GM12878 (cell line): ENCODE measurements at regions not wholly inside any gene's neighbourhood (a gene's known extent, or its start where the extent isn't known, plus 50 kb on each side); places are given as distances from the start of the nearest gene placed in this dataset.

ENCODE experiments used
- ATAC-seq: fragments of 200-7000 bp; cut with Tn5 transposase; 3 replicates; pipeline ENCODE4 v1.9.1; 2020; ENCODE audit warnings: mild to moderate bottlenecking, moderate library complexity
- BruUV-seq: library from RNA; stranded (reverse); fragments of 400-500 nt; replicated peaks from 2 replicates; lab custom pipeline; 2021; lab: Mats Ljungman, UMichigan
- CTCF ChIA-PET: fragments of 300-600 bp; sonication (Branson Sonifier 250); formaldehyde crosslinking; extraction: SDS; loops from one replicate; lab custom pipeline; 2021; ENCODE audit warnings: inconsistent platforms; lab: Yijun Ruan, JAX
- POLR2A ChIA-PET: fragments of 350-600 bp; formaldehyde crosslinking; extraction: SDS; loops from one replicate; lab custom pipeline; 2021; ENCODE audit warnings: inconsistent platforms; lab: Charles Lee
- RAD21 ChIA-PET: fragments of 300-600 bp; sonication (Branson Sonifier 250); formaldehyde crosslinking; loops from one replicate; lab custom pipeline; 2023; ENCODE audit warnings: antibody characterized with exemption; ENCODE audit not compliant: unreplicated experiment; lab: Charles Lee
- SMC1A ChIA-PET: fragments of 300-600 bp; sonication (Branson Sonifier 250); formaldehyde crosslinking; loops from one replicate; lab custom pipeline; 2023; ENCODE audit not compliant: unreplicated experiment, uncharacterized antibody; lab: Charles Lee
- DNase-seq: peaks from one replicate; pipeline ENCODE4 v3.0.0-alpha.2; 2011; ENCODE audit warnings: low read depth, low spot score
- FAIRE-seq: peaks from 3 replicates; lab custom pipeline; 2011; peaks lifted over from hg19 to GRCh38; lab: Jason Lieb, UNC
- H2AFZ ChIP-seq: 2 replicates; pipeline ENCODE4 v1.6.0; 2011; ENCODE audit warnings: low read depth, low read length, control low read depth; ENCODE audit not compliant: control insufficient read depth
- H3K27ac ChIP-seq: 2 replicates; pipeline ENCODE4 v1.5.1; 2011; ENCODE audit warnings: control low read depth; ENCODE audit not compliant: control insufficient read depth, insufficient read depth
- H3K27me3 ChIP-seq, 2 experiments: replicated peaks in 1 of 2; 2 replicates each; pipeline versions ENCODE4 v1.6.0 to v1.6.1; 2011; ENCODE audit warnings: low read length in 1 of 2; ENCODE audit not compliant: control insufficient read depth in 2 of 2, insufficient read depth in 2 of 2
- H3K36me3 ChIP-seq, 2 experiments: 2 replicates each; pipeline ENCODE4 v1.5.1; 2011; ENCODE audit warnings: low read length in 1 of 2; ENCODE audit not compliant: control insufficient read depth in 2 of 2, insufficient read depth in 2 of 2
- H3K4me1 ChIP-seq: 2 replicates; pipeline ENCODE4 v1.6.1; 2011; ENCODE audit warnings: mild to moderate bottlenecking, low read length, moderate library complexity, mixed read lengths; ENCODE audit not compliant: control insufficient read depth, insufficient read depth
- H3K4me2 ChIP-seq: 2 replicates; pipeline ENCODE4 v1.6.0; 2011; ENCODE audit warnings: control low read depth; ENCODE audit not compliant: control insufficient read depth, insufficient read depth
- H3K4me3 ChIP-seq: fragments of 200-600 bp; sonication (generic); 2 replicates; pipeline ENCODE4 v1.5.1; 2016
- H3K79me2 ChIP-seq: 2 replicates; pipeline ENCODE4 v1.6.0; 2011; ENCODE audit warnings: low read length; ENCODE audit not compliant: control insufficient read depth, insufficient read depth
- H3K9ac ChIP-seq: 2 replicates; pipeline ENCODE4 v1.8.0; 2011; ENCODE audit warnings: low read length, control low read depth, mixed read lengths; ENCODE audit not compliant: control insufficient read depth, insufficient read depth
- H3K9me3 ChIP-seq: replicated peaks from 3 replicates; pipeline ENCODE4 v1.5.1; 2011; ENCODE audit warnings: mild to moderate bottlenecking, low read length; ENCODE audit not compliant: control insufficient read depth, insufficient read depth
- H4K20me1 ChIP-seq: 2 replicates; pipeline ENCODE4 v1.6.0; 2011; ENCODE audit not compliant: control insufficient read depth, insufficient read depth
- HDAC6 ChIP-seq: fragments of 200-600 bp; sonication (generic); IDR thresholded peaks from one replicate; pipeline ENCODE4 v1.8.0; 2017; ENCODE audit warnings: antibody characterized with exemption; ENCODE audit not compliant: unreplicated experiment
- NFYA ChIP-seq: IDR thresholded peaks from 2 replicates; pipeline ENCODE4 v1.6.1; 2011; ENCODE audit warnings: low read depth, mild to moderate bottlenecking, low read length, improper control_type of control experiment, borderline replicate concordance
- PAX5 ChIP-seq: IDR thresholded peaks from 2 replicates; pipeline ENCODE4 v1.6.1; 2011; ENCODE audit warnings: low read depth, low read length, borderline replicate concordance
- RELA ChIP-seq: fragments of 450-650 bp; IDR thresholded peaks from 2 replicates; pipeline ENCODE4 v1.8.0; 2014; ENCODE audit warnings: borderline replicate concordance; ENCODE audit not compliant: partially characterized antibody
- SREBF2 ChIP-seq: IDR thresholded peaks from 2 replicates; pipeline ENCODE4 v1.6.1; 2012; ENCODE audit warnings: mild to moderate bottlenecking, low read length
- ZNF687 ChIP-seq: fragments of 450-650 bp; IDR thresholded peaks from 2 replicates; pipeline ENCODE4 v1.6.1; 2017; ENCODE audit warnings: mild to moderate bottlenecking, moderate library complexity
- WGBS: methylation state at CpG from one replicate; pipeline ENCODE4 v1.1.6; 2016; ENCODE audit warnings: low lambda C conversion rate; ENCODE audit not compliant: insufficient replicate concordance, insufficient coverage; ENCODE audit errors: missing lambda C conversion rate; 5-methylcytosine and 5-hydroxymethylcytosine counted together
- in situ Hi-C: fragments of 300-500 bp; cut with MboI; formaldehyde crosslinking; loops from 9 replicates; pipeline ENCODE4 v1.14.3; 2018; ENCODE audit warnings: mixed read lengths
- intact Hi-C: fragments of 100-400 bp; cut with micrococcal nuclease; formaldehyde crosslinking; loops from one replicate; pipeline ENCODE4 v1.14.2; 2022; ENCODE audit not compliant: unreplicated experiment

GRCh38 chr4:20428436-20429160 is 176.9 kb downstream of the SLIT2 start (continued):
- TF ChIP-seq NFYA = no peak
- TF ChIP-seq RELA = no peak

GRCh38 chr4:20430259-20430941 is 178.7 kb downstream of the SLIT2 start:
- ChIA-PET SMC1A (no interaction called here), RAD21 (no interaction called here), CTCF (interaction anchor here (1.0 to 2.1 kb wide), 4 partner anchors 11 to 343 kb away, joined by 3 to 9 read pairs (median 4); no protein-coding TSS in a partner anchor), POLR2A (no interaction called here)
- ATAC-seq = no peak
- WGBS = 27% methylated on average over 5 of the region's 5 CpGs
- H3K4me1 ChIP-seq = no peaks in the 10 kb centered on the region
- H3K27ac ChIP-seq = no peak overlapping the region
- FAIRE-seq = no peak
- H3K4me3 ChIP-seq = no peak overlapping the region
- in situ Hi-C loops (no loop called here), intact Hi-C loops (no loop called here)
- H3K27me3 ChIP-seq = no peaks in the 10 kb centered on the region
- no peak for TF ChIP-seq HDAC6
- no peak for TF ChIP-seq PAX5
- TF ChIP-seq ZNF687 = no peak
- TF ChIP-seq SREBF2 = no peak
- no peak for DNase-seq
- no peak overlapping the region for H2AFZ ChIP-seq
- H4K20me1 ChIP-seq = no peaks in the 10 kb centered on the region
- BruUV-seq = no TSS peak
- no peaks in the 10 kb centered on the region for H3K9me3 ChIP-seq
- H3K79me2 ChIP-seq = no peaks in the 10 kb centered on the region
- no peak overlapping the region for H3K4me2 ChIP-seq
- H3K9ac ChIP-seq = no peak overlapping the region
- H3K36me3 ChIP-seq = no peaks in the 10 kb centered on the region
